ENCODE measurements at regions not wholly inside any gene's neighbourhood (a gene's known extent, or its start where the extent isn't known, plus 50 kb on each side); places are given as distances from the start of the nearest gene placed in this dataset.

DNA sequence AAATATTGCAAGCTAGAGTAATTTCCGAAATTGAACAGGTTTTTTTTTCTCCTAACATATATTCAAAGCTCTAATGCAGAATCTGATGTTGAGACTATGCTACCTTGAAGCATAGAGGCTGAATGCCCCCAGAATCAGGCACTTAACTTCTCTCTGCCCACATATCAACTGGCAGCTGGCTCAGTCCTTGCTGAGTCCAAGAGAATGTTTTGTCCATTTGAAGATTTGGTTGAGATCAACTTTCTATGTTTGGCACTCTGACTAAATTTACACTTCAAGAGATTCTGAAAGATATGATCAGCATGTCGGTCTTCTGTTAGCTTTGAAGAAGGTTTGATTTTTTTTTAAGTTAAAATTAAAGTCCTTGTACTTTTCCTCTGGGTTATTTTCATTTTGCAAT is 1298.1 kb downstream of the EPHA7 start:
- CTCF ChIA-PET = no interaction called here
- H3F3A ChIP-seq (ENCODE audit: insufficient read depth, low read depth) = no peaks in the 10 kb centered on the region
- intact Hi-C loops (cut with micrococcal nuclease; ENCODE audit: unreplicated experiment) = loop anchor here (10.0 kb wide), 1 partner anchor 524 kb away; no protein-coding TSS in a partner anchor
- H2AFZ ChIP-seq = no peak overlapping the region
- no peaks in the 10 kb centered on the region for H3K36me3 ChIP-seq (ENCODE audit: low read depth)
- POLR2A ChIA-PET (ENCODE audit: unreplicated experiment) = no interaction called here
- H3K4me3 ChIP-seq = no peak overlapping the region
- 0 out of 2 replicates have a peak, but pooled peaks cover 9% of the 10 kb centered on the region for H3K4me1 ChIP-seq (replicated peaks; ENCODE audit: insufficient read depth)
- H4K20me1 ChIP-seq (ENCODE audit: insufficient read depth) = no peaks in the 10 kb centered on the region
- no peak overlapping the region for H3K4me2 ChIP-seq
- no peaks in the 10 kb centered on the region for H3K9me3 ChIP-seq (ENCODE audit: insufficient read depth, low read depth)
- H3K9me2 ChIP-seq (ENCODE audit: insufficient read depth) = no peaks in the 10 kb centered on the region
- no peak for DNase-seq
- TF ChIP-seq, protein P1, sequence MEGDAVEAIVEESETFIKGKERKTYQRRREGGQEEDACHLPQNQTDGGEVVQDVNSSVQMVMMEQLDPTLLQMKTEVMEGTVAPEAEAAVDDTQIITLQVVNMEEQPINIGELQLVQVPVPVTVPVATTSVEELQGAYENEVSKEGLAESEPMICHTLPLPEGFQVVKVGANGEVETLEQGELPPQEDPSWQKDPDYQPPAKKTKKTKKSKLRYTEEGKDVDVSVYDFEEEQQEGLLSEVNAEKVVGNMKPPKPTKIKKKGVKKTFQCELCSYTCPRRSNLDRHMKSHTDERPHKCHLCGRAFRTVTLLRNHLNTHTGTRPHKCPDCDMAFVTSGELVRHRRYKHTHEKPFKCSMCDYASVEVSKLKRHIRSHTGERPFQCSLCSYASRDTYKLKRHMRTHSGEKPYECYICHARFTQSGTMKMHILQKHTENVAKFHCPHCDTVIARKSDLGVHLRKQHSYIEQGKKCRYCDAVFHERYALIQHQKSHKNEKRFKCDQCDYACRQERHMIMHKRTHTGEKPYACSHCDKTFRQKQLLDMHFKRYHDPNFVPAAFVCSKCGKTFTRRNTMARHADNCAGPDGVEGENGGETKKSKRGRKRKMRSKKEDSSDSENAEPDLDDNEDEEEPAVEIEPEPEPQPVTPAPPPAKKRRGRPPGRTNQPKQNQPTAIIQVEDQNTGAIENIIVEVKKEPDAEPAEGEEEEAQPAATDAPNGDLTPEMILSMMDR (conservative IDR thresholded peaks at IDR 0.05) = no peak
- no peak for TF ChIP-seq EZH2 (IDR thresholded peaks at IDR 0.05; ENCODE audit: low read depth)
- no TSS peak for BruUV-seq (replicated peaks)
- no peak overlapping the region for H3K27ac ChIP-seq
- H3K27me3 ChIP-seq (ENCODE audit: insufficient read depth, low read depth) = no peaks in the 10 kb centered on the region
- H3K79me2 ChIP-seq (ENCODE audit: low read depth) = no peaks in the 10 kb centered on the region

DNA sequence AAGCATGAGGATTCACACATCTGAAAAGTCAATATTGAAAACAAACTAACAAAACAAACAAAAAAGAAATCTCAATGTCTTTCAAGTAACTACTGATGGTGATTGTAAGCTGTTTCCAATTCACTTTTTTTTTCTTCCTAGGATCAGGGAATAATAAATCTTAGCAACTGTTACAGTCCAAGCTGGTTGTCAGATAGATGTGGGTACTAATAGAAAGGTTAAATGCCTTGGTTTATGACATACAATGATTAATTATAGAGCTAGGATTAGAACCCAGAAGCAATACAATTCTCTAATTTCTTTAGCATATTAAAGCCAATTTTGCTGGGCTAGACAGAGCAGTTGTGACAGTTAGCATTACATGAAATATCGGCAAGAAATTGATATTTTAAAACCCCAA is 1301.6 kb downstream of the EPHA7 start:
- CTCF ChIA-PET = no interaction called here
- no peak overlapping the region for H3K27ac ChIP-seq
- no TSS peak for BruUV-seq (replicated peaks)
- DNase-seq = no peak
- H3F3A ChIP-seq (ENCODE audit: insufficient read depth, low read depth) = no peaks in the 10 kb centered on the region
- POLR2A ChIA-PET (ENCODE audit: unreplicated experiment) = no interaction called here
- no peak overlapping the region for H3K4me3 ChIP-seq
- no peak overlapping the region for H3K4me2 ChIP-seq
- H3K4me1 ChIP-seq (replicated peaks; ENCODE audit: insufficient read depth) = no peaks in the 10 kb centered on the region
- no peaks in the 10 kb centered on the region for H3K9me3 ChIP-seq (ENCODE audit: insufficient read depth, low read depth)
- H2AFZ ChIP-seq = no peak overlapping the region
- no peaks in the 10 kb centered on the region for H3K27me3 ChIP-seq (ENCODE audit: insufficient read depth, low read depth)
- H4K20me1 ChIP-seq (ENCODE audit: insufficient read depth) = no peaks in the 10 kb centered on the region
- no peak for TF ChIP-seq EZH2 (IDR thresholded peaks at IDR 0.05; ENCODE audit: low read depth)
- TF ChIP-seq, protein P1 (conservative IDR thresholded peaks at IDR 0.05) = no peak
- intact Hi-C loops (cut with micrococcal nuclease; ENCODE audit: unreplicated experiment) = no loop called here
- no peaks in the 10 kb centered on the region for H3K79me2 ChIP-seq (ENCODE audit: low read depth)
- H3K9me2 ChIP-seq (ENCODE audit: insufficient read depth) = no peaks in the 10 kb centered on the region
- no peaks in the 10 kb centered on the region for H3K36me3 ChIP-seq (ENCODE audit: low read depth)

DNA sequence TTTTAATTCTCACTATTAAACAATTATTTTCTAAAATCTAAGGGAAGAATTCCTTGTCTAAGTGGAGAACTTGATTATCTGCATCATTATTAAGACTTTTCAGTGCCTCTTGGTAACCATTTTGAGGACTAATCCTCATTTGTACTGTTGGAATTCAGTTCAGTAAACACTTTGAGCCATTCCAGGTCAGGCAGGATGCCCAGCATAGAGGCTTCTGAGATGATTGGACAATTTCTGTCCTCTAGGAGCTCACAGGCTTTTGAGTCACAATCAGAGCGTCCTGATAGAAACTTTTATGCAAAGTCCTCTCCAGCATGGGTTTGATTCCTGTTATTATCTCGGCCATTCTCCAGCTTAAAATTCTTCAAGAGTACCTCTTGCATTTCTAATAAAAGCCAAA is 1304.6 kb downstream of the EPHA7 start:
- Histone ChIP-seq H3K27me3 (ENCODE audit: insufficient read depth, low read depth) (no peaks in the 10 kb centered on the region), H3F3A (ENCODE audit: insufficient read depth, low read depth) (no peaks in the 10 kb centered on the region), H3K9me3 (ENCODE audit: insufficient read depth, low read depth) (no peaks in the 10 kb centered on the region), H3K4me1 (replicated peaks; ENCODE audit: insufficient read depth) (no peaks in the 10 kb centered on the region), H4K20me1 (ENCODE audit: insufficient read depth) (no peaks in the 10 kb centered on the region), H2AFZ (no peak overlapping the region), H3K4me3 (no peak overlapping the region), H3K9me2 (ENCODE audit: insufficient read depth) (no peaks in the 10 kb centered on the region), H3K27ac (no peak overlapping the region), H3K4me2 (no peak overlapping the region), H3K79me2 (ENCODE audit: low read depth) (no peaks in the 10 kb centered on the region), H3K36me3 (ENCODE audit: low read depth) (no peaks in the 10 kb centered on the region)
- TF ChIP-seq, protein P1 (conservative IDR thresholded peaks at IDR 0.05) = no peak
- TF ChIP-seq EZH2 (IDR thresholded peaks at IDR 0.05; ENCODE audit: low read depth) = no peak
- no peak for DNase-seq
- CTCF ChIA-PET = no interaction called here
- POLR2A ChIA-PET (ENCODE audit: unreplicated experiment) = no interaction called here
- no TSS peak for BruUV-seq (replicated peaks)
- intact Hi-C loops (cut with micrococcal nuclease; ENCODE audit: unreplicated experiment) = no loop called here
